ENCODE measurements at regions not wholly inside any gene's neighbourhood (a gene's known extent, or its start where the extent isn't known, plus 50 kb on each side); places are given as distances from the start of the nearest gene placed in this dataset.

DNA sequence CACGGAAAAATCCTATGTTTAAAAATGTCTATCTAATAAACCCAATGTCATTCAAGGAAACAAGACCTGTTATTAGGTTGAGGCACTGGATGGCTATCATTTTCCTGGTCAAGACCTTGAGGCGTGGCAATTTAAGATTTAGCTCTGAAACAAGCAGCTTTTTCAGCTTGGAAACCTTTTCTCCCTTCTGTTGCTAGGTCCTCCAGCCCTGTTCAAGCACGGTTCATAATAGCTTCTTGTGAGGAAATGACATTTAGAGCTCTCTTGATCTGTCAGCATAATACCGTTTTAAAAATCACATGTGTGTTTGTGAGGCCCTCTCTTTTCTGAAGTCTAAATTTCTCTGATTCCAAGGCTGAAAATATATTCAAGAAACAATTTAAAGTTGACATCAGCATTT is 133.6 kb upstream of the GRPR start (continued):
- no peak for TF ChIP-seq TOX (CRISPR knock-in tag; IDR thresholded peaks at IDR 0.05; ENCODE audit: borderline replicate concordance)

DNA sequence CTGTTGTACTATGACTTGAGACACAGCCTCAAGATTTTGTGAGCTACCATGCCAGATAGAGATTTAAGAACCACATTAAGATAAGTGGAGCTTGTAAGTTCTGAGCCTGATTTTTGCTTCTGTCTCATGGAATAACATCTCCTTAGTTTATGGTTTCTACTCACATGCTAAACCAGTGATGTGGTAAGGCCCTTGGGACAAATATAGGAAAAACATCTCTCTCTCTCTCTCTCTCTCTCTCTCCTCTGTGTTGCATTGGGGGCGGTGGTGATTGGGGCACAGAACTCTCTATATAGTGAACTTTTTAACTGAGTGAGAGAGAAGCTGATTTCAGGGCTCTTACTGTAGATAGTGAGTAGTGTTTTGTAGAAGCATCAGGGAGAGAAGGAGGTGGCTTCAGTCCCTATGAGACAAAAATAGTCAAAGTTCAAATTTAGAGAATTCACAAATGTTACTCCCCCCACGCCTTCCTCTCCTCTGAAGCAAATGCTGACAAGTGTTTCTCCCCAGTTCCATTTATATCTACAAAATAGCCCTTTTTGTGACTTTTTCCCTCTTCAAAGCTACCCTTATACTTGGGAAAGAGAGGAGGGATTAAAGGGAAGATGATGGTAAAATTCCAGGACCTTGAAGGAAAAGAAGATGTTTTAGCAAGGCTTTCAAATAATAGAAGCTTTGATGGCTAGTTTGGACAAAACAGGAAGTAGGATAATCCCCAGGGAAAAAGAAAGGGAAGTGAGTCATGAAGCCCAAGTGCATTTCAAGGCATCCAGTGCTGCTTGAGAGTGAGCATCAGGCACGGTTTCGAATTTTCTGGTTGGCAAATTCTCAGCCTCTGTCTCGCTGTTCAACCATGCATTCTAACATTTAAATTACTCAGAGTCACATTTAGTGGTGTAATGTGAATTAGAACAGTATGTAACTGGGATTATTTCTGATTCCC is 134.3 kb upstream of the AP1S2 start:
- ATAC-seq, result peak; percentile 62
- TF ChIP-seq, protein P1, sequence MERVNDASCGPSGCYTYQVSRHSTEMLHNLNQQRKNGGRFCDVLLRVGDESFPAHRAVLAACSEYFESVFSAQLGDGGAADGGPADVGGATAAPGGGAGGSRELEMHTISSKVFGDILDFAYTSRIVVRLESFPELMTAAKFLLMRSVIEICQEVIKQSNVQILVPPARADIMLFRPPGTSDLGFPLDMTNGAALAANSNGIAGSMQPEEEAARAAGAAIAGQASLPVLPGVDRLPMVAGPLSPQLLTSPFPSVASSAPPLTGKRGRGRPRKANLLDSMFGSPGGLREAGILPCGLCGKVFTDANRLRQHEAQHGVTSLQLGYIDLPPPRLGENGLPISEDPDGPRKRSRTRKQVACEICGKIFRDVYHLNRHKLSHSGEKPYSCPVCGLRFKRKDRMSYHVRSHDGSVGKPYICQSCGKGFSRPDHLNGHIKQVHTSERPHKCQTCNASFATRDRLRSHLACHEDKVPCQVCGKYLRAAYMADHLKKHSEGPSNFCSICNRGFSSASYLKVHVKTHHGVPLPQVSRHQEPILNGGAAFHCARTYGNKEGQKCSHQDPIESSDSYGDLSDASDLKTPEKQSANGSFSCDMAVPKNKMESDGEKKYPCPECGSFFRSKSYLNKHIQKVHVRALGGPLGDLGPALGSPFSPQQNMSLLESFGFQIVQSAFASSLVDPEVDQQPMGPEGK (CRISPR knock-in tag; IDR thresholded peaks at IDR 0.05; ENCODE audit: borderline replicate concordance), result no peak
- TF ChIP-seq SNAI2 (CRISPR knock-in tag; IDR thresholded peaks at IDR 0.05), result no peak
- TF ChIP-seq TOX (CRISPR knock-in tag; IDR thresholded peaks at IDR 0.05; ENCODE audit: borderline replicate concordance), result no peak
- no peak for TF ChIP-seq RARB (CRISPR knock-in tag; IDR thresholded peaks at IDR 0.05)
- TF ChIP-seq, protein P2, sequence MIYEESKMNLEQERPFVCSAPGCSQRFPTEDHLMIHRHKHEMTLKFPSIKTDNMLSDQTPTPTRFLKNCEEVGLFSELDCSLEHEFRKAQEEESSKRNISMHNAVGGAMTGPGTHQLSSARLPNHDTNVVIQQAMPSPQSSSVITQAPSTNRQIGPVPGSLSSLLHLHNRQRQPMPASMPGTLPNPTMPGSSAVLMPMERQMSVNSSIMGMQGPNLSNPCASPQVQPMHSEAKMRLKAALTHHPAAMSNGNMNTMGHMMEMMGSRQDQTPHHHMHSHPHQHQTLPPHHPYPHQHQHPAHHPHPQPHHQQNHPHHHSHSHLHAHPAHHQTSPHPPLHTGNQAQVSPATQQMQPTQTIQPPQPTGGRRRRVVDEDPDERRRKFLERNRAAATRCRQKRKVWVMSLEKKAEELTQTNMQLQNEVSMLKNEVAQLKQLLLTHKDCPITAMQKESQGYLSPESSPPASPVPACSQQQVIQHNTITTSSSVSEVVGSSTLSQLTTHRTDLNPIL (CRISPR knock-in tag; IDR thresholded peaks at IDR 0.05; ENCODE audit: low read depth), result no peak
- TF ChIP-seq ARNTL (CRISPR knock-in tag; IDR thresholded peaks at IDR 0.05; ENCODE audit: borderline replicate concordance, low read depth), result no peak
- TF ChIP-seq TCF4 (CRISPR knock-in tag; IDR thresholded peaks at IDR 0.05; ENCODE audit: borderline replicate concordance), result no peak
- no peak for TF ChIP-seq BACH2 (CRISPR knock-in tag; IDR thresholded peaks at IDR 0.05; ENCODE audit: borderline replicate concordance)
- TF ChIP-seq OSR1 (CRISPR knock-in tag; IDR thresholded peaks at IDR 0.05), result no peak
- TF ChIP-seq, protein P3, sequence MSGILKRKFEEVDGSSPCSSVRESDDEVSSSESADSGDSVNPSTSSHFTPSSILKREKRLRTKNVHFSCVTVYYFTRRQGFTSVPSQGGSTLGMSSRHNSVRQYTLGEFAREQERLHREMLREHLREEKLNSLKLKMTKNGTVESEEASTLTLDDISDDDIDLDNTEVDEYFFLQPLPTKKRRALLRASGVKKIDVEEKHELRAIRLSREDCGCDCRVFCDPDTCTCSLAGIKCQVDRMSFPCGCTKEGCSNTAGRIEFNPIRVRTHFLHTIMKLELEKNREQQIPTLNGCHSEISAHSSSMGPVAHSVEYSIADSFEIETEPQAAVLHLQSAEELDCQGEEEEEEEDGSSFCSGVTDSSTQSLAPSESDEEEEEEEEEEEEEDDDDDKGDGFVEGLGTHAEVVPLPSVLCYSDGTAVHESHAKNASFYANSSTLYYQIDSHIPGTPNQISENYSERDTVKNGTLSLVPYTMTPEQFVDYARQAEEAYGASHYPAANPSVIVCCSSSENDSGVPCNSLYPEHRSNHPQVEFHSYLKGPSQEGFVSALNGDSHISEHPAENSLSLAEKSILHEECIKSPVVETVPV (CRISPR knock-in tag; IDR thresholded peaks at IDR 0.05), result no peak
- no peak for TF ChIP-seq GLIS3 (CRISPR knock-in tag; IDR thresholded peaks at IDR 0.05)
- TF ChIP-seq ISL1 (CRISPR knock-in tag; IDR thresholded peaks at IDR 0.05), result no peak
- no peak for TF ChIP-seq ZC3H10 (CRISPR knock-in tag; IDR thresholded peaks at IDR 0.05)
- TF ChIP-seq ZNF70 (CRISPR knock-in tag; IDR thresholded peaks at IDR 0.05), result no peak
- no peak for TF ChIP-seq ZFP3 (CRISPR knock-in tag; IDR thresholded peaks at IDR 0.05)
- TF ChIP-seq ESRRG (CRISPR knock-in tag; IDR thresholded peaks at IDR 0.05), result no peak
- no peak for TF ChIP-seq ZFP30 (CRISPR knock-in tag; IDR thresholded peaks at IDR 0.05)
- TF ChIP-seq, protein P4, sequence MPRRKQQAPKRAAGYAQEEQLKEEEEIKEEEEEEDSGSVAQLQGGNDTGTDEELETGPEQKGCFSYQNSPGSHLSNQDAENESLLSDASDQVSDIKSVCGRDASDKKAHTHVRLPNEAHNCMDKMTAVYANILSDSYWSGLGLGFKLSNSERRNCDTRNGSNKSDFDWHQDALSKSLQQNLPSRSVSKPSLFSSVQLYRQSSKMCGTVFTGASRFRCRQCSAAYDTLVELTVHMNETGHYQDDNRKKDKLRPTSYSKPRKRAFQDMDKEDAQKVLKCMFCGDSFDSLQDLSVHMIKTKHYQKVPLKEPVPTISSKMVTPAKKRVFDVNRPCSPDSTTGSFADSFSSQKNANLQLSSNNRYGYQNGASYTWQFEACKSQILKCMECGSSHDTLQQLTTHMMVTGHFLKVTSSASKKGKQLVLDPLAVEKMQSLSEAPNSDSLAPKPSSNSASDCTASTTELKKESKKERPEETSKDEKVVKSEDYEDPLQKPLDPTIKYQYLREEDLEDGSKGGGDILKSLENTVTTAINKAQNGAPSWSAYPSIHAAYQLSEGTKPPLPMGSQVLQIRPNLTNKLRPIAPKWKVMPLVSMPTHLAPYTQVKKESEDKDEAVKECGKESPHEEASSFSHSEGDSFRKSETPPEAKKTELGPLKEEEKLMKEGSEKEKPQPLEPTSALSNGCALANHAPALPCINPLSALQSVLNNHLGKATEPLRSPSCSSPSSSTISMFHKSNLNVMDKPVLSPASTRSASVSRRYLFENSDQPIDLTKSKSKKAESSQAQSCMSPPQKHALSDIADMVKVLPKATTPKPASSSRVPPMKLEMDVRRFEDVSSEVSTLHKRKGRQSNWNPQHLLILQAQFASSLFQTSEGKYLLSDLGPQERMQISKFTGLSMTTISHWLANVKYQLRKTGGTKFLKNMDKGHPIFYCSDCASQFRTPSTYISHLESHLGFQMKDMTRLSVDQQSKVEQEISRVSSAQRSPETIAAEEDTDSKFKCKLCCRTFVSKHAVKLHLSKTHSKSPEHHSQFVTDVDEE (CRISPR knock-in tag; IDR thresholded peaks at IDR 0.05), result no peak

DNA sequence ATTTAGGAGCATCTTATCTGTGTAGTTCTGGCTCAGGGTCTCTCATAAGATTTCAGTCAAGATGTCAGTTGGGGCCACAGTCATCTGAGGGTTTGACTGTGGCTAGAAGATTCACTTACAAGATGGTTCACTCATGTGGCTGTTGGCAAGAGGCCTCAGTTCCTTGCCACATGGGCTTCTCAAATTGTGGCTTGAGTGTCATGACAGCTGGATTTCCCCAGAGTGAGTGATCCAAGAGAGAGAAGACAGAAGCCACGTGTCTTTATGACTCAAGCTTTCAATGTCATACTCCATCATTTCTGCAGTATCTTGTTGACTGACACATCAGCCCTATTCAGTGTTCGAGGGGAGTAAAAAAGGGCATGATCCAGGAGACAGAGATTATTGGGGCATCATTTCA is 131.3 kb upstream of the AP1S2 start:
- TF ChIP-seq ZNF8 (CRISPR knock-in tag; IDR thresholded peaks at IDR 0.05) (no peak), ZFP3 (CRISPR knock-in tag; IDR thresholded peaks at IDR 0.05) (no peak), CSDC2 (CRISPR knock-in tag; IDR thresholded peaks at IDR 0.05) (no peak), RARB (CRISPR knock-in tag; IDR thresholded peaks at IDR 0.05) (no peak), ISL1 (CRISPR knock-in tag; IDR thresholded peaks at IDR 0.05) (no peak), PPARA (CRISPR knock-in tag; IDR thresholded peaks at IDR 0.05; ENCODE audit: borderline replicate concordance) (no peak), ARNTL (CRISPR knock-in tag; IDR thresholded peaks at IDR 0.05; ENCODE audit: borderline replicate concordance, low read depth) (no peak), ZNF70 (CRISPR knock-in tag; IDR thresholded peaks at IDR 0.05) (no peak)
- TF ChIP-seq, protein P3 (CRISPR knock-in tag; IDR thresholded peaks at IDR 0.05), result no peak
- no peak for ATAC-seq
